IPS-18a (cell line): ENCODE measurements at regions not wholly inside any gene's neighbourhood (a gene's known extent, or its start where the extent isn't known, plus 50 kb on each side); places are given as distances from the start of the nearest gene placed in this dataset.
A peak's percentile ranks its signal among the peaks of the same experiment; 100 is the strongest.
"Not testable (repeated sequence)": the region's sequence is repeated elsewhere in the genome, so short reads cannot be mapped to it uniquely, and the experiment has no call there.

Source experiments
- H3K27ac ChIP-seq: one replicate; pipeline ENCODE4 v1.5.1; 2013; ENCODE audit warnings: low read length
- H3K27me3 ChIP-seq: one replicate; pipeline ENCODE4 v1.6.1; 2013; ENCODE audit warnings: mild to moderate bottlenecking, low read length; ENCODE audit not compliant: control insufficient read depth, insufficient read depth
- H3K36me3 ChIP-seq: one replicate; pipeline ENCODE4 v1.6.1; 2013; ENCODE audit warnings: low read depth, low read length; ENCODE audit not compliant: control insufficient read depth
- H3K4me1 ChIP-seq: one replicate; pipeline ENCODE4 v1.6.1; 2013; ENCODE audit warnings: low read depth, low read length; ENCODE audit not compliant: control insufficient read depth
- H3K4me3 ChIP-seq: one replicate; pipeline ENCODE4 v1.5.1; 2013; ENCODE audit warnings: low read length
- H3K9ac ChIP-seq: one replicate; pipeline ENCODE4 v1.6.1; 2013; ENCODE audit warnings: mild to moderate bottlenecking, low read length, moderate library complexity
- H3K9me3 ChIP-seq: one replicate; pipeline ENCODE4 v1.6.1; 2013; ENCODE audit warnings: low read depth, low read length; ENCODE audit not compliant: control insufficient read depth

DNA sequence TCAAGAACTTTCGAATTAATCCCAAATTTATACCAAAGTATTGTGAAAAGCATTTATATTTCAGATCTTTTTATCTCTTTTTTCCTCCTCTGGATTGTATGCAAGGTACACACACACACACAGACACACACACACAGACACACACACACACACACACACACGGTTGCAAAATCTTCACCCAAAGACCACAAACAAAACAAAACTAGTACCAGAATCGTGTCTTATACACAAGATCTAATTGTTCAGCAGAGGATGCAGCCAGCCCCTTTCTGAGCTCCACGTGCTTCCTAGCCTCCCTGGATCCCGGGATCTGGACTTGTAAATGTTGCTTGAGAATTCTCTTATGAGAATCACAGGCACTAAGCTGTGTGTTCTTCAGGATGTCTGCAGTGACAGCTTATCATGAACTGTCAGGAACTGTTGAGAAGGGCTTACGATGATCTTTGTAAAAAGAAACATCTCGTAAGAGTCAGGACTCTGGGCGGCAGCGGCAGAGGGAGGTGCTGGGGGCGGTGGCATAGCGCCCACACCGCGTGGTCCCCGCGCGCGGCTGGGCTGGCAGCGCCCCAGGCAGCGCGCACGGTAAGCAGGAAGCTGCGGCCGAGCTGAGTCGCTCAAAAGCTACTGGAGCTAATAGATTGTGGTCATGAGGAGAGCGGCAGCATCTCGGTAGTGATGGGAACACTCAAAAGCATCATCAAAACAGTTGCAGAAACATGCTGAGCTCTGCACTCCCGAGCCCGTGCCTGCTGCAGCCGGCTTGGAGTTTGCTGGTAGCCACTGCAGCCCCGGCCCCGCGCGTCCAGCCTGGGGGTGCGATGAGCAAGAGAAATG lies 277.6 kb downstream of the GATA3 start:
- Histone ChIP-seq H3K9ac (no peak overlapping the region), H3K36me3 (no peaks in the 10 kb centered on the region), H3K27ac (no peak overlapping the region), H3K9me3 (no peaks in the 10 kb centered on the region), H3K27me3 (peaks cover 28% of the 10 kb centered on the region), H3K4me3 (peak overlapping the region; percentile 74), H3K4me1 (no peaks in the 10 kb centered on the region)

DNA sequence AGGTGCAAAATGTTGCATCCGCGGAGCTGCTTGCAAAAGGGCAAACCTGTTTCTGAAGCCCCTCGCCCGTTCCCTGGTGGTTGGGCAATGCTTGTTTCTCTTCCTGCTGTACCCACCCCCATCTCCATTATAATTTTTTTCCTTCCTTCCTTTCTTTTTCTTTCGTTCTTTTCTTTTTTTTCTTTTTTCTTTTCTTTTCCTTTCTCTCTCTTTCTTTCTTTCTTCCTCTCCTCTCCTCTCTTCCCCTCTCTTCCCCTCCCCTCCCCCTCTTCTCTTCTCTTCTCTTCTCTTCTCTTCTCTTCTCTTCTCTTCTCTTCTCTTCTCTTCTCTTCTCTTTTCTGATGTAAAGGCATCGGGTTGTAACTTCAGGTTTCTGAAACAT lies 278.2 kb downstream of the GATA3 start:
- no peak overlapping the region for H3K27ac ChIP-seq

DNA sequence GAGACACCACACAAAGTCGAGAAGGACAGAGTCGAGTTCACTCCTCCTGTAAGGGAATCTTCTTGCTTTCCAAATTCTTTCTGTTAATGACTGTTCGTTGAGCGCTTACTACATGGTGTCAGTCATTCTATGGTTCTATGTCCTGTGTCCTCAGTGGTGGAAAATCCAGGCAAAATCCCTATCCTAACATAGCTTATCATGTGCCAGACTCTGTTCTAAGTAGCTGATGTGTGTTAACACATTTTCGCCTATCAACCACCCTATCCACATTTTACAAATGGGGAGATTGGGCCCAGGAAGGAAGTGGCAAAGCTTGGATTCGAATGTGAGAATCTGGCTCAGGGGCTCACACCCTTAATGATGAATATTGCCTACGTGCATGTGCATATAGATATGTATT lies 280.1 kb downstream of the GATA3 start:
- Histone ChIP-seq H3K9ac (no peak overlapping the region), H3K4me3 (no peak overlapping the region), H3K27ac (no peak overlapping the region), H3K36me3 (no peaks in the 10 kb centered on the region), H3K4me1 (no peaks in the 10 kb centered on the region), H3K27me3 (peaks cover 28% of the 10 kb centered on the region), H3K9me3 (no peaks in the 10 kb centered on the region)

More for the DNA sequence above, 278.2 kb downstream of the GATA3 start:
- Histone ChIP-seq H3K27me3 (peaks cover 28% of the 10 kb centered on the region), H3K9ac (no peak overlapping the region), H3K36me3 (no peaks in the 10 kb centered on the region), H3K9me3 (no peaks in the 10 kb centered on the region), H3K4me1 (no peaks in the 10 kb centered on the region), H3K4me3 (peak overlapping the region; percentile 74)

DNA sequence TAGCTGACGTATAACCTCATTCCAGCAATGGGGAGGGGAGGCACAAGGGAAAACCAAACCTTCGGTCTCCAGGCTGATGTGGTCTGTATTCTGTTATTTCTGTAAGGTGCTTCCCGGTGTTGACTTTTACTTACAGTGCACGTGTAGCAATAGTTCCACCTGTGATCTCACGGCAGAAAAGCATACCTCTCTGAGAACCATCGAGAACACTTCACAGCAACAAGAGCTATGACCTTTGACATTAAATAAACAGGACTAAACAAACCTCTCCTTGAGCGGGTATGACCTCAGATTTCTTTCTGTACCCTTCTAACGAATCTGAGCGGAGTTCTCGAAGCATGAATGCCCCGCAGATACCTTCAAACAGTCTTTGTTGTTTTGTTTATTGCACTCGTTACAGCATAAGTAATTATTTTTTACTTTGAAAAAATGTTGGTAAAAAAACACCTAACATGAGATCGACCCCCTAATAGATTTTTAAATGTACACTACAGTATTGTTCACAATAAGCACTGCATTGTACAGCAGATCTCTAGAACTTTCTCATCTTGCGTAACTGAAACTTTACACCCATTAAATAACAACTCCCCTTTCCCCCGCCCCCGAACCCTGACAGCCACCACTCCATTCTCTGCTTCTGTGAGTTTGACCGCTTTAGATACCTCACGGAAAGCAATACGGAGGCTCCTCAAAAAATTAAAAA lies 282.3 kb downstream of the GATA3 start:
- H3K36me3 ChIP-seq = no peaks in the 10 kb centered on the region
- no peak overlapping the region for H3K4me3 ChIP-seq
- H3K9me3 ChIP-seq = no peaks in the 10 kb centered on the region
- H3K27ac ChIP-seq = no peak overlapping the region
- H3K9ac ChIP-seq = no peak overlapping the region
- peaks cover 14% of the 10 kb centered on the region for H3K27me3 ChIP-seq
- H3K4me1 ChIP-seq = no peaks in the 10 kb centered on the region

DNA sequence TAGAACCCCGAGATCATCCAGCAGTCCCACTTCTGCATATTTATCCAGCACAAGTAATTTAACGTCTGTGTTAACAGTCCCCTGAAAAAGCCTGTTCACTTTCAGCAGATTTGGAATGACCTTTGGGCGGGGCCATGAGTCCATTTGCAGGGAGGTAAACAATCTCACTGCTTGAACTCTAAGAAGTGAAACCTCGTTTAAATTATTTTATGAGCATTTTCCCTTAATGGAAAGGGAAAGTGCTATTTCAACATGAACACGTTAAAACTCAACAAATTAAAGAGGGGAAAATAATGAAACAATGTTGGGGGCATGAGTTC lies 282.8 kb downstream of the GATA3 start:
- Histone ChIP-seq H3K9ac (no peak overlapping the region), H3K9me3 (no peaks in the 10 kb centered on the region), H3K27ac (no peak overlapping the region), H3K4me3 (no peak overlapping the region), H3K4me1 (no peaks in the 10 kb centered on the region), H3K27me3 (peaks cover 9% of the 10 kb centered on the region), H3K36me3 (no peaks in the 10 kb centered on the region)

DNA sequence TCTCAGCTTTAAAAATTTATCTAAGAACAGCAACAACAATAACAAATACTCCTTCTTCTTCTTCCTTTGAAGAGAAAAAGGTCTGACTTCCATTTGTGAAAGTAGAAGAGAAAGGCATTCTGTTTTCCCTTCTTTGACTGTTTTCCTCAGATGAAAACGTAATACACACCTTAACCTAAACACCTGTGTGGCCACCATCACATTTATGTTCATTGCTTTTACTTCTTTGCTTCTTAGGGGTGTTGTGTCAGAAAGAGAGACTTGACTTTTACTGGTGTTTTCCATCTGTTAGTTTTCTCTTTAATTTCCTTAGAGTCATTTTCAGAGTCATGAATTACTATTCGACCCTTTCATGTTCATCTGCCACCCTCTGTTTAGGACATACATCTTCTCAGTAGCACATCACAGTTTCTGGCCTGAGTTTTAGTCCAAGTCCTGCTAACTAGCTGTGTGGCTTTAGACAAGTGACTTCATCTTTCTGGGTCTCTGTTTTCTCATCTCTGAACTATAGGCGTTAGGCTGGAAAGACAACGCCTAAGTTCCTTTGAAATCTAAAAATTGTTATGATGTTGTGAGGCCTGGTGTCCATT lies 283.8 kb downstream of the GATA3 start:
- Histone ChIP-seq H3K27me3 (no peaks in the 10 kb centered on the region), H3K36me3 (no peaks in the 10 kb centered on the region), H3K9ac (no peak overlapping the region)

DNA sequence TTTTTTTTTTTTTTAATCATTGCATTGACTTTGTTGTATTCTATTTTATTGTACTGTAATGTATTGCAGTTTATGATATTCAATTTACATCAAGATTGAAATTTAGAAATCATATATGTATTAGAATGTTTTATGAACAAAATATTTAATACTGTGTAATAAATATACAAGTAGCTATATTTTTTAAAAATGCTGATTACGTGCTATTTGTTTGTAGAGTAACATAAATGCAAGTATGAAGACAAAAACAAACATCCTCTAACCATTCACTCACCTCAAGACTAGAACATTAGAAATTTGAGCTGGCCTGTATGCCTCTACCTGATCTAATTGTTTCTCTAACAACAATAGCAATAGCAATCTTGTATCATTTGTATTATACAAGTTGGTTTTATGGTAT lies 290.3 kb downstream of the GATA3 start:
- peaks cover 7% of the 10 kb centered on the region for H3K4me1 ChIP-seq
- H3K9ac ChIP-seq = no peak overlapping the region
- H3K4me3 ChIP-seq = no peak overlapping the region
- no peak overlapping the region for H3K27ac ChIP-seq
- H3K27me3 ChIP-seq = no peaks in the 10 kb centered on the region
- no peaks in the 10 kb centered on the region for H3K36me3 ChIP-seq
- no peaks in the 10 kb centered on the region for H3K9me3 ChIP-seq

More for the DNA sequence above, 283.8 kb downstream of the GATA3 start:
- H3K9me3 ChIP-seq = no peaks in the 10 kb centered on the region
- no peak overlapping the region for H3K27ac ChIP-seq
- no peaks in the 10 kb centered on the region for H3K4me1 ChIP-seq
- H3K4me3 ChIP-seq = no peak overlapping the region

DNA sequence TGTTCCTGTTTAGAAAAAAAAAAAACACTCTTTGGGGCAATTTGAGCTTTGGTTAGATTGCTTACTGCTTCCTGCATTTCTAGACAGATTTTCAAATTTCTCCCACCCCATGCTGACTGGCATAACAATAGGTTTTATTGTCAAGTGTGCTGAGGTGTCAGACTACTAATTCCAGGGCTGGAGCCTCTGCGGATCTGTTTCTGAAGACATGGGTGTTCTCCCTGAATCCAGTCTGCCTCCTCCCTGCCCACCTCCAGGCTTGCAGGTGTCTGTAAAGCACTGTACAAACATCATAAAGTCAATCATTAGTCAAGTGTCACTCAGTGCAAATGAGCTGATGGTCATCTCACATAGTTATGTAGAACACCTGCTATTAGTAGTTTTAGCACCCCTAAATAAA lies 292.4 kb downstream of the GATA3 start:
- no peaks in the 10 kb centered on the region for H3K36me3 ChIP-seq
- no peaks in the 10 kb centered on the region for H3K27me3 ChIP-seq
- no peak overlapping the region for H3K27ac ChIP-seq
- H3K4me3 ChIP-seq = no peak overlapping the region
- H3K9me3 ChIP-seq = no peaks in the 10 kb centered on the region
- H3K9ac ChIP-seq = no peak overlapping the region
- peaks cover 7% of the 10 kb centered on the region for H3K4me1 ChIP-seq

DNA sequence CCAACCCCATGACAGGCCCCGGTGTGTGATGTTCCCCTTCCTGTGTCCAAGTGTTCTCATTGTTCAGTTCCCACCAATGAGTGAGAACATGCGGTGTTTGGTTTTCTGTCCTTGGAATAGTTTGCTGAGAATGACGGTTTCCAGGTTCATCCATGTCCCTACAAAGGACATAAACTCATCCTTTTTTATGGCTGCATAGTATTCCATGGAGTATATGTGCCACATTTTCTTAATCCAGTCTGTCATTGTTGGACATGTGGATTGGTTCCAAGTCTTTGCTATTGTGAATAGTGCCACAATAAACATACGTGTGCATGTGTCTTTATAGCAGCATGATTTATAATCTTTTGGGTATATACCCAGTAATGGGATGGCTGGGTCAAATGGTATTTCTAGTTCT lies 293.1 kb downstream of the GATA3 start:
- not testable (repeated sequence) for H3K27me3 ChIP-seq, H3K27ac ChIP-seq, H3K9me3 ChIP-seq, H3K9ac ChIP-seq, H3K4me1 ChIP-seq, H3K4me3 ChIP-seq, H3K36me3 ChIP-seq

DNA sequence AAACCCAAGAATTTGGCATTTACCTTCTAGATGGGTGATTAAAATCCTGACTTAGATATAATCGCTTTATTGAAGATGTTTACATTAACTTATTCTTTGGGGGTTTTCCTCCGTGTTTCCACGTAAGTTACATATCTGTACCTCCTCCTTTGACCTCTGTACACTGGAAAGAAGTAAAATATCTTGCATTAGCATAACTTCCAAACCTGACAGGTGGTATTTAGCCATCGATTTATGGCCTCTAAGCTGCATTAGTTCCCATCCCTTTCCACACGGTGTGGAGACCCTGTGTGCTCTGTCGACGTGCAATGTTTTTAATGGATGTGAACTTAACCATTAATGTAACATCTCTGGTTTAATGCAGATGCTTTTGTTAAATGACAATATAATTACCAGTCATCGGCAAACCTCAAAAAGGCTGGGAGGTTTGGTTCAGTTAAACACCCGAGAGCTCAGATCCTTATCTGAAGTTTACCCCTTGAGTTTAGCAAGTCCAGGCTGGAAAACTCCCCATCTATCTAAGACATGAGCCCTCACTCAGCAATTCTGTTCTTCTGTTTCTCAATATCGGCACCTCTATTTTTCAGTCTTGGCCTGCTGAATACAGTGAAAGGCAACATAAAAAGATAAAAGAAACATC lies 295.2 kb downstream of the GATA3 start:
- H3K36me3 ChIP-seq = no peaks in the 10 kb centered on the region
- H3K27me3 ChIP-seq = no peaks in the 10 kb centered on the region
- no peak overlapping the region for H3K9ac ChIP-seq
- H3K4me3 ChIP-seq = no peak overlapping the region
- no peak overlapping the region for H3K27ac ChIP-seq
- H3K4me1 ChIP-seq = peaks cover 7% of the 10 kb centered on the region
- no peaks in the 10 kb centered on the region for H3K9me3 ChIP-seq

DNA sequence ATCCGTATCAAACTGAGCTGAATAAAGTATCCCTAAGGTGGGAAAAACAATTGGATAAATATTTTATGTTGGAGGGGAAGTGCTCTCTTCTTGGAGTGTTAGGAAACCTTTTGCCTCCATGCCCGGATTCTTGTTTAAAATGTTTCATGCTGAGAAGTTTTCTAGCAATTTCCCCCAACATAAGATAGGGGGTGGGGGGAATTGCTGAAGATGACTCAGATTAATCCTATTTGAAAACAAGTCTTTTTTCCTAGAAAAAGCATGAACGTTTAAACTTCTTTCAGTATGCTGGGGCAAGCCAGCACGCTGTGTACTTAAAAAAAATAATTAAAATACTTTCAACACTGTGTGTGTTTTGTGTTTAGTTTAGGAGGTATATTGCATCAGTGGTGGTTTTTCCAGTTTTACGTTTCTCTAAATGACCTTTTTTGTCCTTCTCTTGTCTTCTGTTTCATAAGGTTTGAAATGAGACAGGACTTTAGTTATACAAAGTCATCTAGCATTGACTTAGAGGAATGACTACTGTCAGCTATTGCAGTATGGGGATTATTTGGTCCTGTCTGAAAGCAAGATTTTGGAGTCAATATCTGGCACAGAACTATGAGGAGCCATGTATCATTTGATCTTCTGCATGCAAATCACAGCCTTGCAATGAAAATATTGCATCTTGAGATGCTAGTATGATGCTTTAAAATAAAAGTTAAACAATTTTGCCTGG lies 295.9 kb downstream of the GATA3 start:
- Histone ChIP-seq H3K27ac (no peak overlapping the region), H3K9ac (no peak overlapping the region), H3K27me3 (no peaks in the 10 kb centered on the region), H3K4me3 (no peak overlapping the region), H3K36me3 (no peaks in the 10 kb centered on the region), H3K9me3 (no peaks in the 10 kb centered on the region), H3K4me1 (peaks cover 7% of the 10 kb centered on the region)
